ENCODE measurements at regions not wholly inside any gene's neighbourhood (a gene's known extent, or its start where the extent isn't known, plus 50 kb on each side); places are given as distances from the start of the nearest gene placed in this dataset.

GRCh38 chr2:16862471-16862870, 196.8 kb upstream of the CYRIA start:
- no peak for FAIRE-seq
- Histone ChIP-seq H4K20me1 (ENCODE audit: control insufficient read depth, insufficient read depth) (no peaks in the 10 kb centered on the region), H3K4me1 (ENCODE audit: control insufficient read depth, insufficient read depth, low read length) (no peaks in the 10 kb centered on the region), H3K27ac (ENCODE audit: control insufficient read depth, insufficient read depth) (no peak overlapping the region), H3K79me2 (ENCODE audit: control insufficient read depth, insufficient read depth, low read length) (no peaks in the 10 kb centered on the region), H3K4me2 (ENCODE audit: control insufficient read depth, insufficient read depth) (no peak overlapping the region), H2AFZ (ENCODE audit: control insufficient read depth, low read depth, low read length) (no peak overlapping the region), H3K4me3 (no peak overlapping the region), H3K27me3 (replicated peaks in 1 of 2; ENCODE audit: control insufficient read depth in 2 of 2, insufficient read depth in 2 of 2, low read length in 1 of 2) (no peaks in the 10 kb centered on the region; a peak in 1 of 4 replicates), H3K9ac (ENCODE audit: control insufficient read depth, insufficient read depth, low read length) (no peak overlapping the region), H3K36me3 (ENCODE audit: control insufficient read depth in 2 of 2, insufficient read depth in 2 of 2, low read length in 1 of 2) (no peaks in the 10 kb centered on the region), H3K9me3 (replicated peaks; ENCODE audit: control insufficient read depth, insufficient read depth, low read length) (no peaks in the 10 kb centered on the region)
- intact Hi-C loops (cut with micrococcal nuclease; ENCODE audit: unreplicated experiment) (no loop called here), in situ Hi-C loops (cut with MboI) (no loop called here)
- under 1% methylated on average over 6 of the region's 6 CpGs for WGBS (ENCODE audit: insufficient coverage, insufficient replicate concordance, low lambda C conversion rate, missing lambda C conversion rate)
- BruUV-seq (replicated peaks), result no TSS peak
- RAD21 ChIA-PET (ENCODE audit: unreplicated experiment), result no interaction called here
- SMC1A ChIA-PET (ENCODE audit: uncharacterized antibody, unreplicated experiment), result no interaction called here
- no peak for DNase-seq (ENCODE audit: low read depth, low spot score)
- peak; percentile 77 for ATAC-seq
- CTCF ChIA-PET, result no interaction called here
- TF ChIP-seq E4F1 (IDR thresholded peaks at IDR 0.05; ENCODE audit: borderline replicate concordance, partially characterized antibody) (no peak), ZNF384 (IDR thresholded peaks at IDR 0.05; ENCODE audit: borderline replicate concordance, low read depth, low read length) (no peak), RAD21 (IDR thresholded peaks at IDR 0.05; ENCODE audit: insufficient read depth, low read depth, low read length) (no peak), NFIC (IDR thresholded peaks at IDR 0.05; ENCODE audit: low read depth, low read length) (no peak)
- POLR2A ChIA-PET, result no interaction called here

- Histone ChIP-seq H3K27me3 (replicated peaks in 1 of 2; ENCODE audit: control insufficient read depth in 2 of 2, insufficient read depth in 2 of 2, low read length in 1 of 2) (no peaks in the 10 kb centered on the region), H3K27ac (ENCODE audit: control insufficient read depth, insufficient read depth) (no peak overlapping the region), H3K9me3 (replicated peaks; ENCODE audit: control insufficient read depth, insufficient read depth, low read length) (no peaks in the 10 kb centered on the region), H3K9ac (ENCODE audit: control insufficient read depth, insufficient read depth, low read length) (no peak overlapping the region), H3K36me3 (ENCODE audit: control insufficient read depth in 2 of 2, insufficient read depth in 2 of 2, low read length in 1 of 2) (no peaks in the 10 kb centered on the region), H3K4me2 (ENCODE audit: control insufficient read depth, insufficient read depth) (no peak overlapping the region), H3K79me2 (ENCODE audit: control insufficient read depth, insufficient read depth, low read length) (no peaks in the 10 kb centered on the region), H2AFZ (ENCODE audit: control insufficient read depth, low read depth, low read length) (no peak overlapping the region), H3K4me1 (ENCODE audit: control insufficient read depth, insufficient read depth, low read length) (no peaks in the 10 kb centered on the region), H4K20me1 (ENCODE audit: control insufficient read depth, insufficient read depth) (no peaks in the 10 kb centered on the region), H3K4me3 (no peak overlapping the region)
- RAD21 ChIA-PET (ENCODE audit: unreplicated experiment), result no interaction called here
- SMC1A ChIA-PET (ENCODE audit: uncharacterized antibody, unreplicated experiment), result no interaction called here
- CTCF ChIA-PET, result no interaction called here
- FAIRE-seq (no peak), ATAC-seq (no peak), DNase-seq (ENCODE audit: low read depth, low spot score) (no peak)
- intact Hi-C loops (cut with micrococcal nuclease; ENCODE audit: unreplicated experiment) (no loop called here), in situ Hi-C loops (cut with MboI) (no loop called here)
- 0% methylated on average over 2 of the region's 2 CpGs for WGBS (ENCODE audit: insufficient coverage, insufficient replicate concordance, low lambda C conversion rate, missing lambda C conversion rate)
- POLR2A ChIA-PET, result no interaction called here
- TF ChIP-seq MAX (IDR thresholded peaks at IDR 0.05; ENCODE audit: low read depth, low read length) (no peak), ZSCAN29 (IDR thresholded peaks at IDR 0.05) (no peak), SREBF1 (IDR thresholded peaks at IDR 0.05; ENCODE audit: low read length) (no peak)
- BruUV-seq (replicated peaks), result no TSS peak
Observed at GRCh38 chr2:16861530-16861929, 195.9 kb upstream of the CYRIA start.
